ENCODE measurements at regions not wholly inside any gene's neighbourhood (a gene's known extent, or its start where the extent isn't known, plus 50 kb on each side); places are given as distances from the start of the nearest gene placed in this dataset.

GRCh38 chr2:19664646-19665045 is 237.1 kb downstream of the TTC32 start:
- H3K4me3 ChIP-seq (ENCODE audit: control extremely low read depth in 1 of 5, extremely low read depth in 1 of 5, insufficient read depth in 1 of 5, low read depth in 2 of 5, low read length in 4 of 5), result no peak overlapping the region
- ChIA-PET POLR2A (no interaction called here), CTCF (no interaction called here)
- no peaks in the 10 kb centered on the region for H4K20me1 ChIP-seq (ENCODE audit: control insufficient read depth, insufficient read depth, low read length, poor library complexity, severe bottlenecking)
- H3K27me3 ChIP-seq (replicated peaks in 1 of 4; ENCODE audit: control extremely low read depth in 1 of 4, control insufficient read depth in 3 of 4, insufficient read depth in 4 of 4, low read length in 3 of 4), result no peaks in the 10 kb centered on the region
- H3K27me3 Mint-ChIP-seq, result peaks cover 12% of the 10 kb centered on the region
- intact Hi-C loops (cut with micrococcal nuclease), result no loop called here
- no peak overlapping the region for H3K27ac Mint-ChIP-seq
- no peak overlapping the region for H3K27ac ChIP-seq (ENCODE audit: low read length in 2 of 2)
- no peak for ATAC-seq (ENCODE audit: low read depth)
- no peak overlapping the region for H2AFZ ChIP-seq (ENCODE audit: insufficient read depth, low read depth, low read length, poor library complexity, severe bottlenecking)
- WGBS (ENCODE audit: insufficient coverage), result 82% methylated on average over 2 of the region's 4 CpGs
- DNase-seq, result no peak
- H3K4me1 Mint-ChIP-seq, result no peaks in the 10 kb centered on the region
- no peaks in the 10 kb centered on the region for H3K9me3 ChIP-seq (ENCODE audit: control extremely low read depth in 1 of 3, control insufficient read depth in 2 of 3, insufficient read depth in 1 of 3, low read length in 2 of 3)
- no peak for TF ChIP-seq CTCF (IDR thresholded peaks at IDR 0.05)
- no peak for TF ChIP-seq EZH2 (IDR thresholded peaks at IDR 0.05; ENCODE audit: borderline replicate concordance, insufficient read depth, low read depth, low read length, poor library complexity, severe bottlenecking)
- no peaks in the 10 kb centered on the region for H3K79me2 ChIP-seq (ENCODE audit: control insufficient read depth, insufficient read depth, low read length)
- H3K4me1 ChIP-seq (ENCODE audit: control insufficient read depth in 2 of 2, insufficient read depth in 2 of 2, low read length in 2 of 2), result no peaks in the 10 kb centered on the region
- H3K4me2 ChIP-seq (replicated peaks; ENCODE audit: low read depth, low read length, poor library complexity, severe bottlenecking), result no peak overlapping the region
- H3K9me3 Mint-ChIP-seq (ENCODE audit: insufficient read depth), result no peaks in the 10 kb centered on the region
- no peak overlapping the region for H3K4me3 Mint-ChIP-seq
- H3K9ac ChIP-seq (ENCODE audit: low read length), result no peak overlapping the region
- H3K36me3 ChIP-seq (replicated peaks in 1 of 2; ENCODE audit: control extremely low read depth in 1 of 2, control insufficient read depth in 1 of 2, extremely low read depth in 1 of 2, insufficient read depth in 2 of 2, low read length in 1 of 2), result no peaks in the 10 kb centered on the region

GRCh38 chr2:19659024-19659792 is 242.6 kb downstream of the TTC32 start:
- no peak for ATAC-seq (ENCODE audit: low read depth)

More at GRCh38 chr2:19659024-19659792, 242.6 kb downstream of the TTC32 start:
- H4K20me1 ChIP-seq (ENCODE audit: control insufficient read depth, insufficient read depth, low read length, poor library complexity, severe bottlenecking), result no peaks in the 10 kb centered on the region
- intact Hi-C loops (cut with micrococcal nuclease), result no loop called here
- ChIA-PET CTCF (interaction anchor here (0.7 kb wide), 1 partner anchor 206 kb away, joined by 3 read pairs; no protein-coding TSS in a partner anchor), POLR2A (no interaction called here)
- H3K4me3 ChIP-seq (ENCODE audit: control extremely low read depth in 1 of 5, extremely low read depth in 1 of 5, insufficient read depth in 1 of 5, low read depth in 2 of 5, low read length in 4 of 5), result no peak overlapping the region
- no peaks in the 10 kb centered on the region for H3K27me3 ChIP-seq (replicated peaks in 1 of 4; ENCODE audit: control extremely low read depth in 1 of 4, control insufficient read depth in 3 of 4, insufficient read depth in 4 of 4, low read length in 3 of 4)
- H3K4me3 Mint-ChIP-seq, result no peak overlapping the region
- H3K4me2 ChIP-seq (replicated peaks; ENCODE audit: low read depth, low read length, poor library complexity, severe bottlenecking), result no peak overlapping the region
- no peaks in the 10 kb centered on the region for H3K9me3 Mint-ChIP-seq (ENCODE audit: insufficient read depth)
- H3K36me3 ChIP-seq (replicated peaks in 1 of 2; ENCODE audit: control extremely low read depth in 1 of 2, control insufficient read depth in 1 of 2, extremely low read depth in 1 of 2, insufficient read depth in 2 of 2, low read length in 1 of 2), result no peaks in the 10 kb centered on the region
- peaks cover 5% of the 10 kb centered on the region for H3K27me3 Mint-ChIP-seq
- H3K27ac ChIP-seq (ENCODE audit: low read length in 2 of 2), result no peak overlapping the region
- H3K9ac ChIP-seq (ENCODE audit: low read length), result no peak overlapping the region
- H3K27ac Mint-ChIP-seq, result no peak overlapping the region
- 92% methylated on average over 3 of the region's 3 CpGs for WGBS (ENCODE audit: insufficient coverage)
- H3K9me3 ChIP-seq (ENCODE audit: control extremely low read depth in 1 of 3, control insufficient read depth in 2 of 3, insufficient read depth in 1 of 3, low read length in 2 of 3), result no peaks in the 10 kb centered on the region
- H3K4me1 Mint-ChIP-seq, result no peaks in the 10 kb centered on the region
- no peak overlapping the region for H2AFZ ChIP-seq (ENCODE audit: insufficient read depth, low read depth, low read length, poor library complexity, severe bottlenecking)
- no peaks in the 10 kb centered on the region for H3K4me1 ChIP-seq (ENCODE audit: control insufficient read depth in 2 of 2, insufficient read depth in 2 of 2, low read length in 2 of 2)
- DNase-seq, result no peak
- TF ChIP-seq CTCF (IDR thresholded peaks at IDR 0.05), result no peak
- TF ChIP-seq EZH2 (IDR thresholded peaks at IDR 0.05; ENCODE audit: borderline replicate concordance, insufficient read depth, low read depth, low read length, poor library complexity, severe bottlenecking), result no peak
- no peaks in the 10 kb centered on the region for H3K79me2 ChIP-seq (ENCODE audit: control insufficient read depth, insufficient read depth, low read length)

All from B cell (primary cell).